Activated T-helper 17 cell treated with anti-CD3 and anti-CD28 coated beads, Interleukin-2, amount 50 U/mL, for 72 hours (primary cell): ENCODE measurements at regions not wholly inside any gene's neighbourhood (a gene's known extent, or its start where the extent isn't known, plus 50 kb on each side); places are given as distances from the start of the nearest gene placed in this dataset.
"Not testable (repeated sequence)": the region's sequence is repeated elsewhere in the genome, so short reads cannot be mapped to it uniquely, and the experiment has no call there.

Experiments used
- ATAC-seq: fragments of 150-1000 bp; cut with Tn5 transposase; replicated peaks from 2 replicates; pipeline ENCODE4 v1.10.0; 2021; ENCODE audit warnings: mild to moderate bottlenecking, moderate library complexity
- H3K27ac Mint-ChIP-seq: one replicate; pipeline ENCODE4 v1.8.0; 2022; ENCODE audit warnings: mixed read lengths
- H3K27me3 Mint-ChIP-seq: one replicate; pipeline ENCODE4 v1.8.0; 2022; ENCODE audit warnings: mixed read lengths
- H3K36me3 Mint-ChIP-seq: one replicate; pipeline ENCODE4 v1.8.0; 2022; ENCODE audit warnings: low read depth, mild to moderate bottlenecking, mixed read lengths
- H3K4me1 Mint-ChIP-seq: one replicate; pipeline ENCODE4 v1.8.0; 2022; ENCODE audit warnings: mixed read lengths
- H3K4me3 Mint-ChIP-seq: one replicate; pipeline ENCODE4 v1.8.0; 2022; ENCODE audit warnings: mild to moderate bottlenecking, mixed read lengths
- H3K9me3 Mint-ChIP-seq: one replicate; pipeline ENCODE4 v1.8.0; 2022; ENCODE audit warnings: mixed read lengths

- Mint-ChIP-seq H3K9me3 (no peaks in the 10 kb centered on the region), H3K36me3 (no peaks in the 10 kb centered on the region)
These were observed 1231.7 kb upstream of the TMEM132C start for GRCh38 chr12:127035011-127035879.

GRCh38 chr12:127038152-127038551 lies 1228.8 kb upstream of the TMEM132C start:
- Mint-ChIP-seq H3K36me3 (no peaks in the 10 kb centered on the region), H3K4me1 (no peaks in the 10 kb centered on the region), H3K27ac (no peak overlapping the region), H3K9me3 (no peaks in the 10 kb centered on the region), H3K27me3 (peaks cover 21% of the 10 kb centered on the region), H3K4me3 (no peak overlapping the region)
- no peak for ATAC-seq

More at GRCh38 chr12:127035011-127035879, 1231.7 kb upstream of the TMEM132C start:
- Mint-ChIP-seq H3K4me3 (no peak overlapping the region), H3K27ac (no peak overlapping the region), H3K27me3 (peaks cover 17% of the 10 kb centered on the region), H3K4me1 (no peaks in the 10 kb centered on the region)
- ATAC-seq = no peak

DNA sequence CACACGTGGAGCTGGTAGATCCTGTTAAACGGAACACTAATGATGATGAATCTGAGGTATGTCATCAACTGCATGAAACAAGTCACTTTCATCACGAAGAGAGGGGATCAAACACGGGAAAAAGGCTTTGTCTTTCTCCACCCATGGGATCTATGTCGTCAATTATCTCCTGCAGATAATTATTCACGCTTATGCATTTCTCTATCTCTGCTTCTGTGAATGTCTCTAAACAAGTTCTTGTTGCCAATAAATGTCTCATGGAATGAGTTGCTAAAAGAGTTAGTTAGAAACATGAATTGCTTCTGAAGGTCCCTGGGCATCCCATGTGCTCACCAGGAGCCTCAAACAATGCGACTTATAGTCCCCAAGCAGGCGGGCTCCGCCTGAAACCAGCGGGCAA lies 1228.2 kb upstream of the TMEM132C start:
- no peak overlapping the region for H3K27ac Mint-ChIP-seq
- H3K9me3 Mint-ChIP-seq = no peaks in the 10 kb centered on the region

DNA sequence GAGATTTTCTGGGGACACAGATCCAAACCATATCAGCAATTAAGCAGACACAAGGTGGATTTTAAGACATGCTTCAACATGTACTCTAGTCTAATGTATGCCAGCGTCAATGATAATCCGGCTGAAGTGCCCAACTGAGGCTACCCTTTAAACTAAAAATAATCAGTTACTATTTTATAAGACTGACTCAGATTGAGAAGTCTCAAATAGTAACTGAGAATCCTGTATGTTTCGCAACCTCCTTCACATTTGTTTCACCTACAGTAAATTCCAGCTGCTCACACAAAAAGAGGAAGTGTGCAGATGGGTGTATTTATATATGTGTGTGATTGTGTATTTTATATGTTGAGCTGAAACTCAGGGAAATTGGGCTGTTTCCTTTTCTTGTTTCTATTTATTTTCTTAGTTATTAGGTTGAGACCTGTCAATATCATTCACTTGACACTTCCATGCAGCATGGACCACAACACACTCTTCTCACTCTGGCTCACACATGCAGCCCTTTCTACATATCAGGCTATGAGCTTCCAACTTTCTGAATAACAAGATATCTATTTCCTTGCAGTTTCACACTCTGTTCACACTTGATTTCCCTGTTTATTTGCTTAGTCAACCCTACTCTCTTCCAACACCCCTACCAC lies 1224.9 kb upstream of the TMEM132C start:
- Mint-ChIP-seq H3K9me3 (no peaks in the 10 kb centered on the region), H3K27ac (no peak overlapping the region), H3K4me1 (no peaks in the 10 kb centered on the region), H3K36me3 (no peaks in the 10 kb centered on the region), H3K27me3 (peaks cover 11% of the 10 kb centered on the region), H3K4me3 (no peak overlapping the region)
- ATAC-seq = no peak

More for the DNA sequence above, 1228.2 kb upstream of the TMEM132C start:
- Mint-ChIP-seq H3K4me1 (no peaks in the 10 kb centered on the region), H3K4me3 (no peak overlapping the region), H3K27me3 (peaks cover 22% of the 10 kb centered on the region), H3K36me3 (no peaks in the 10 kb centered on the region)
- ATAC-seq = no peak

DNA sequence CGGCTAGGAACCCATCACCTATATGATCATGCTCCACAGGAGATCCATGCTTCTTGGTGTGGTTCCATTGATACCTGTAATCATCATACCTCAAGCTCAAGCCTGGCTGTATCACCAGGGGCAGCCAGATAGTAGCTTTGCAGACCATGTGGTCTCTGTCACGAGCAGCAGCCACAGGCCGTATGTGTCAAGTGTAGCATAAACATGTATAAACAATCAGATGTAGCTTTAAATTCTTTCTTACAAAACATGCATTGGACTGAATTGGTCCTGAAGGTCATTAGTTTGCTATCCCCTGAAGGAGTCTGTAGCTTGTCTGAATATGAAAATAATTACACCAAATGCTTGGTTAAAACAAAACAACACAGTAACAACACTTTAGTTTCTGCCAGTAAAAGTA lies 1223.2 kb upstream of the TMEM132C start:
- no peak overlapping the region for H3K4me3 Mint-ChIP-seq
- H3K27me3 Mint-ChIP-seq = peaks cover 11% of the 10 kb centered on the region
- no peaks in the 10 kb centered on the region for H3K9me3 Mint-ChIP-seq

GRCh38 chr12:127044836-127045235 lies 1222.1 kb upstream of the TMEM132C start:
- Mint-ChIP-seq H3K4me3 (no peak overlapping the region), H3K36me3 (no peaks in the 10 kb centered on the region), H3K4me1 (no peaks in the 10 kb centered on the region), H3K27ac (no peak overlapping the region), H3K27me3 (peaks cover 8% of the 10 kb centered on the region), H3K9me3 (no peaks in the 10 kb centered on the region)
- ATAC-seq = no peak

More for the DNA sequence above, 1223.2 kb upstream of the TMEM132C start:
- H3K36me3 Mint-ChIP-seq = no peaks in the 10 kb centered on the region
- no peaks in the 10 kb centered on the region for H3K4me1 Mint-ChIP-seq
- no peak overlapping the region for H3K27ac Mint-ChIP-seq
- ATAC-seq = no peak

- Mint-ChIP-seq H3K36me3 (no peaks in the 10 kb centered on the region), H3K27me3 (peaks cover 6% of the 10 kb centered on the region), H3K4me1 (no peaks in the 10 kb centered on the region), H3K4me3 (no peak overlapping the region), H3K9me3 (no peaks in the 10 kb centered on the region), H3K27ac (no peak overlapping the region)
- no peak for ATAC-seq
These were observed 1220.5 kb upstream of the TMEM132C start for GRCh38 chr12:127046467-127046866.

DNA sequence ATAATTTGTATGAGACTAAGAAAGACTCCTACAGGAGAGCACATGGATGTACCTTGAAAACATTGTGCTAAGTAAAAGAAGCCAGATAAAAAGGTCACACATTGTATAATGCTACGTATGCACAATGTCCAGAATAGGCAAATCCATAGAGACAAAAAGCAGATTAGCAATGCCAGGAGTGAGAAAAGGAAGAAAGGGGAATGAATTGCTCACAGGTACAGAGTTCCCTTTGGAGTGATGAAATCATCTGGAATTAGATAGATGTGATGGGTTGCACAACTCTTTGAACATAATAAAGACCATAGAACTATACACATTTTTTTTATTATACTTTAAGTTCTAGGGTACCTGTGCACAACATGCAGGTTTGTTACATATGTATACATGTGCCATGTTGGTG lies 1218.9 kb upstream of the TMEM132C start:
- Mint-ChIP-seq H3K27me3 (peaks cover 3% of the 10 kb centered on the region), H3K27ac (no peak overlapping the region), H3K4me3 (no peak overlapping the region), H3K4me1 (no peaks in the 10 kb centered on the region), H3K36me3 (no peaks in the 10 kb centered on the region), H3K9me3 (no peaks in the 10 kb centered on the region)
- no peak for ATAC-seq

GRCh38 chr12:127048525-127048924 lies 1218.4 kb upstream of the TMEM132C start:
- not testable (repeated sequence) for H3K9me3 Mint-ChIP-seq, H3K4me1 Mint-ChIP-seq, H3K4me3 Mint-ChIP-seq, ATAC-seq, H3K27ac Mint-ChIP-seq, H3K36me3 Mint-ChIP-seq, H3K27me3 Mint-ChIP-seq

- no peaks in the 10 kb centered on the region for H3K36me3 Mint-ChIP-seq
- no peak for ATAC-seq
- no peaks in the 10 kb centered on the region for H3K27me3 Mint-ChIP-seq
- no peak overlapping the region for H3K27ac Mint-ChIP-seq
- H3K9me3 Mint-ChIP-seq = no peaks in the 10 kb centered on the region
- no peaks in the 10 kb centered on the region for H3K4me1 Mint-ChIP-seq
- H3K4me3 Mint-ChIP-seq = no peak overlapping the region
These were observed 1215.8 kb upstream of the TMEM132C start for GRCh38 chr12:127051139-127051538.

DNA sequence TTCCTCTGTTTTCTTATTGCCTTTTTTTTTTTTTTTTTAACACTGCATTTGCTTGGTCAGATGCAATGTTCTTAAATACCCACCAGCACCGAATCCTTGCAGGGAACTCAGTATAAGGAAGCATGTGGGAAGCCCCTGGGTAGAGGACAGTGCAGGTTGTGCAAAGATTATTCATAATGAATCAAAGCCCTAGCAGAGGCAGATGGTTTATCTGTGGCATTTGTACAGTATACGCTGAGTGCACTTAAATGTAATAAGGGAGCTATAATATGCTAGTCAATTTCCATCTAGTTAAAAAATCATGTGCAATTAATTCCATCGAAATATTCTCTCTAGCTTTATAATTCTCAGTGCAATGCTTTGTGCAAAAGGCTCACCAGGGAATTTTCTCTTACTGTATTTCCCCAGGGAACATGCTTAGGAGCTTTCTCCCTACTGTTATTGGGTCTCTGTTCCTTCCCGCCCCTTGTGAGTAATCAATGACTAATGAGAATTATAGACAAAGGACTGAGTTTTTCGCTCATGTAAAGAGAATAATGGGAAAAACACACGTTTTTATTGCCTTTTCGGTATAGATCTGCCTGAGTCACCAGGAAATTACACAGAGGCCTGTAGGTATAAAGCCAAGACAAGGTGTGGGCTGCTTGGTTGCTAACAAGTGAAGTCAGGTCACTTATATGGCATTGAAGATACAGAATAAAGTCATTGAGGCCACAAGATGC lies 1214.3 kb upstream of the TMEM132C start:
- H3K27me3 Mint-ChIP-seq = no peaks in the 10 kb centered on the region
- no peaks in the 10 kb centered on the region for H3K4me1 Mint-ChIP-seq
- no peaks in the 10 kb centered on the region for H3K9me3 Mint-ChIP-seq
- ATAC-seq = no peak
- no peak overlapping the region for H3K4me3 Mint-ChIP-seq
- H3K36me3 Mint-ChIP-seq = no peaks in the 10 kb centered on the region
- H3K27ac Mint-ChIP-seq = no peak overlapping the region

GRCh38 chr12:127054531-127054930 lies 1212.4 kb upstream of the TMEM132C start:
- Mint-ChIP-seq H3K4me1 (no peaks in the 10 kb centered on the region), H3K4me3 (no peak overlapping the region), H3K36me3 (no peaks in the 10 kb centered on the region), H3K27ac (no peak overlapping the region), H3K27me3 (no peaks in the 10 kb centered on the region), H3K9me3 (no peaks in the 10 kb centered on the region)
- ATAC-seq = no peak

DNA sequence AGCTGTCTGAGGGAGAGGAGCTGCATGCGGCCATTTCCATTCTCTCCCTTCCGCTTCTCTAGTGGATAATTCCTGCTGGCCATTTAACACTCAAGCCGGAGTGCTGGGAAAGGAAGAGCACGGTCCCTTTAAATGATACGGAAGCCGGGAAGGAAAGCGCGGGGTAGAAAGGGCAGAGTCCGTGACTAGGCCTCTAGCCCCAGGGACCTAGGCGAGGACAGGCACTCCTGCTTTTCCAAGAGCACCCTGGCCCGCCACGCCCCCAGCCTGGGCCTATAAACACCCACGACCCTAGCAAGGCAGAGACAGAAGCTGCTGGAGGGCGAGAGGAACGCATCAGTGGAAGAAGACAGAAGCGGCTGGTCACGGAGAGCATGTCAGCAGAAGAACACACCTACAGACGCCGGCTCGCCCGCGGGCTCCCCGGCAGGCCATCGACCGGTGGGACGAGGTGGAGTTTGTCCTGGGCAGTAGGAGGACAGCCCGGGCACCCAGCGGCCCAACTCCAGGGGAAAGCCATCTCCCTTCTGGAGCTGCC lies 1206.6 kb upstream of the TMEM132C start:
- Mint-ChIP-seq H3K4me3 (no peak overlapping the region), H3K4me1 (no peaks in the 10 kb centered on the region), H3K9me3 (no peaks in the 10 kb centered on the region), H3K27me3 (no peaks in the 10 kb centered on the region), H3K36me3 (no peaks in the 10 kb centered on the region), H3K27ac (no peak overlapping the region)
- no peak for ATAC-seq

GRCh38 chr12:127060933-127061332 lies 1206.0 kb upstream of the TMEM132C start:
- no peaks in the 10 kb centered on the region for H3K27me3 Mint-ChIP-seq
- no peaks in the 10 kb centered on the region for H3K9me3 Mint-ChIP-seq
- ATAC-seq = no peak
- no peak overlapping the region for H3K4me3 Mint-ChIP-seq
- no peak overlapping the region for H3K27ac Mint-ChIP-seq
- no peaks in the 10 kb centered on the region for H3K36me3 Mint-ChIP-seq
- no peaks in the 10 kb centered on the region for H3K4me1 Mint-ChIP-seq
